Progenitor cell of endocrine pancreas (in vitro differentiated cells): ENCODE measurements at regions not wholly inside any gene's neighbourhood (a gene's known extent, or its start where the extent isn't known, plus 50 kb on each side); places are given as distances from the start of the nearest gene placed in this dataset.

Experiments used
- DNase-seq: peaks from one replicate; pipeline ENCODE4 v3.0.0; 2021; ENCODE audit warnings: low spot score; ENCODE audit not compliant: unreplicated experiment
- H3K27ac Mint-ChIP-seq: 2 replicates; pipeline ENCODE4 v1.8.0; 2021; ENCODE audit warnings: mild to moderate bottlenecking, moderate library complexity, mixed read lengths
- H3K27me3 Mint-ChIP-seq: 2 replicates; pipeline ENCODE4 v1.8.0; 2021; ENCODE audit warnings: mixed read lengths
- H3K36me3 Mint-ChIP-seq: 2 replicates; pipeline ENCODE4 v1.8.0; 2022; ENCODE audit warnings: mixed read lengths; ENCODE audit not compliant: insufficient read depth
- H3K4me1 Mint-ChIP-seq: 2 replicates; pipeline ENCODE4 v1.8.0; 2021; ENCODE audit warnings: low read depth, mixed read lengths
- H3K4me3 Mint-ChIP-seq: 2 replicates; pipeline ENCODE4 v1.8.0; 2021; ENCODE audit warnings: low read depth, mild to moderate bottlenecking, moderate library complexity, mixed read lengths
- H3K9me3 Mint-ChIP-seq: 2 replicates; pipeline ENCODE4 v1.8.0; 2021; ENCODE audit warnings: low read depth, mixed read lengths
- TF ChIP-seq, protein P1 (sequence below): fragments of 200-600 bp; sonication (generic); IDR thresholded peaks from one replicate; pipeline ENCODE4 v1.5.0; 2021; ENCODE audit warnings: antibody characterized with exemption, mild to moderate bottlenecking; ENCODE audit not compliant: unreplicated experiment

- no peak overlapping the region for H3K27ac Mint-ChIP-seq
Observed at GRCh38 chr1:55708781-55709180, 493.6 kb upstream of the USP24 start.

GRCh38 chr1:55707846-55708245 lies 492.7 kb upstream of the USP24 start:
- no peak overlapping the region for H3K27ac Mint-ChIP-seq

More at GRCh38 chr1:55708781-55709180, 493.6 kb upstream of the USP24 start:
- Mint-ChIP-seq H3K9me3 (no peaks in the 10 kb centered on the region), H3K27me3 (peaks cover 38% of the 10 kb centered on the region), H3K36me3 (no peaks in the 10 kb centered on the region), H3K4me3 (no peak overlapping the region), H3K4me1 (peaks cover 3% of the 10 kb centered on the region)
- TF ChIP-seq, protein P1, sequence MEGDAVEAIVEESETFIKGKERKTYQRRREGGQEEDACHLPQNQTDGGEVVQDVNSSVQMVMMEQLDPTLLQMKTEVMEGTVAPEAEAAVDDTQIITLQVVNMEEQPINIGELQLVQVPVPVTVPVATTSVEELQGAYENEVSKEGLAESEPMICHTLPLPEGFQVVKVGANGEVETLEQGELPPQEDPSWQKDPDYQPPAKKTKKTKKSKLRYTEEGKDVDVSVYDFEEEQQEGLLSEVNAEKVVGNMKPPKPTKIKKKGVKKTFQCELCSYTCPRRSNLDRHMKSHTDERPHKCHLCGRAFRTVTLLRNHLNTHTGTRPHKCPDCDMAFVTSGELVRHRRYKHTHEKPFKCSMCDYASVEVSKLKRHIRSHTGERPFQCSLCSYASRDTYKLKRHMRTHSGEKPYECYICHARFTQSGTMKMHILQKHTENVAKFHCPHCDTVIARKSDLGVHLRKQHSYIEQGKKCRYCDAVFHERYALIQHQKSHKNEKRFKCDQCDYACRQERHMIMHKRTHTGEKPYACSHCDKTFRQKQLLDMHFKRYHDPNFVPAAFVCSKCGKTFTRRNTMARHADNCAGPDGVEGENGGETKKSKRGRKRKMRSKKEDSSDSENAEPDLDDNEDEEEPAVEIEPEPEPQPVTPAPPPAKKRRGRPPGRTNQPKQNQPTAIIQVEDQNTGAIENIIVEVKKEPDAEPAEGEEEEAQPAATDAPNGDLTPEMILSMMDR, result no peak
- no peak for DNase-seq

DNA sequence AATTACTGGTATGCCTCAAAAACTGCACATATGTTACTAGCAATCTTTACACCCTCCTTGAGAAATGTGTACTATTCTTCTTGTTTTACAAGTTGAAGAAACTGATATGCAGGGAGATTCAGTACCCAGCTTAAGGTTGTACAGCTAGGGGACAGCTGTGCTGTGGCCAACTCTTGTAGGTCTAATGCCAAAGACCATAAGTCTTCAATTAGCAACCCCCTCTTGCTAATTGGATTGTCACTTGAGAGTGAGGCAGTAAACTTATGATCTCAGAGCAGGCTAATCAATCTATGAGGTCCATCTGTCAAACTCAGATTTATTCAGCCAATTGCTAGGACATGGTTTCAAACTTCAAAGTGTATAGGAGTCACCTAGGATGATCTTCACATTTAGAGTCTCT lies 492.0 kb upstream of the USP24 start:
- Mint-ChIP-seq H3K36me3 (no peaks in the 10 kb centered on the region), H3K4me1 (peaks cover 3% of the 10 kb centered on the region), H3K27ac (no peak overlapping the region), H3K4me3 (no peak overlapping the region), H3K9me3 (no peaks in the 10 kb centered on the region), H3K27me3 (peaks cover 42% of the 10 kb centered on the region)
- no peak for DNase-seq
- TF ChIP-seq, protein P1, result no peak

More at GRCh38 chr1:55707846-55708245, 492.7 kb upstream of the USP24 start:
- TF ChIP-seq, protein P1, result no peak
- H3K4me3 Mint-ChIP-seq, result no peak overlapping the region
- no peaks in the 10 kb centered on the region for H3K9me3 Mint-ChIP-seq
- H3K36me3 Mint-ChIP-seq, result no peaks in the 10 kb centered on the region
- H3K27me3 Mint-ChIP-seq, result peaks cover 40% of the 10 kb centered on the region
- DNase-seq, result no peak
- H3K4me1 Mint-ChIP-seq, result peaks cover 3% of the 10 kb centered on the region

DNA sequence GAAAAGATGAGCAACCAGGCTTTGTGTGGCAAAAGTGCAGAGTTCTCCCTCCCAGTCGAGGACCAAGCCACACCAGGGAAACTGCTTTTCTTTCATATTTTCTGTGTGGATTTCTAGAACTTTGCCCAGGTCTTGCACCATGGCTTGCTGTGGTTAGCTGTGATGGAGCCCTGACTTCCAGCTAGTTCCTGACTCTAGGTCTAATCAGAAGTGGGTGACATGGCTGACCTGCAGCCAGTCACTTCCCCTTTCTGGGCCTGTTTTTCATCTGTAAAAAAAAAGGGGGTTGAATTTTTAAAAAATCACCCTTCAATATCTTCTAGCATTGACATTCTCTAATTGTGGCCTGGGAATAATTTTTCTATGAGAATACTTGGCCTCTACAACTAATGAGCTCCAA lies 491.2 kb upstream of the USP24 start:
- H3K9me3 Mint-ChIP-seq, result no peaks in the 10 kb centered on the region
- H3K36me3 Mint-ChIP-seq, result no peaks in the 10 kb centered on the region
- H3K4me3 Mint-ChIP-seq, result no peak overlapping the region
- TF ChIP-seq, protein P1, result no peak
- peaks cover 46% of the 10 kb centered on the region for H3K27me3 Mint-ChIP-seq
- DNase-seq, result no peak
- peaks cover 3% of the 10 kb centered on the region for H3K4me1 Mint-ChIP-seq
- no peak overlapping the region for H3K27ac Mint-ChIP-seq

- Mint-ChIP-seq H3K9me3 (no peaks in the 10 kb centered on the region), H3K4me3 (no peak overlapping the region), H3K4me1 (peaks cover 8% of the 10 kb centered on the region), H3K27ac (no peak overlapping the region), H3K27me3 (peaks cover 45% of the 10 kb centered on the region), H3K36me3 (no peaks in the 10 kb centered on the region)
- no peak for DNase-seq
- TF ChIP-seq, protein P1, result no peak
Observed at GRCh38 chr1:55703726-55704363, 488.7 kb upstream of the USP24 start.
